ENCODE measurements at regions not wholly inside any gene's neighbourhood (a gene's known extent, or its start where the extent isn't known, plus 50 kb on each side); places are given as distances from the start of the nearest gene placed in this dataset.

DNA sequence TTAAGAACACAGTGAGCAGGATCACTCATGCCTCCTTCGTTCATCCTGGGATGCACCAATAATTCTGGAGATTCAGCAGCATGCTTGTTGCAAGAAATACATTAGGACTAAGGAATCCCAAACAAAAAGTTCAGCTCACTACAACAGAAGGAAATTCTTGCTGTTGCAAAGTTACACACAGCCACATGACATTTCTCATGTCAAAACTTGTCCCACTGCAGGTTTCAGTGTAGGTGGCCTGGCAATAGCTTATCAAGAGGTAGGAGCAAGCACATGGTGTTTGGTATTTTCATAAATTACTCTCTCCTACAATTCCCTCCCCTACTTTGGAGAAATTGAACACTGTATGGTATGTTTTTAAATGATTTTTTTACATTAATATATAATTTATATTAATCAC lies 399.6 kb upstream of the EPHA3 start:
- TF ChIP-seq, protein P1, sequence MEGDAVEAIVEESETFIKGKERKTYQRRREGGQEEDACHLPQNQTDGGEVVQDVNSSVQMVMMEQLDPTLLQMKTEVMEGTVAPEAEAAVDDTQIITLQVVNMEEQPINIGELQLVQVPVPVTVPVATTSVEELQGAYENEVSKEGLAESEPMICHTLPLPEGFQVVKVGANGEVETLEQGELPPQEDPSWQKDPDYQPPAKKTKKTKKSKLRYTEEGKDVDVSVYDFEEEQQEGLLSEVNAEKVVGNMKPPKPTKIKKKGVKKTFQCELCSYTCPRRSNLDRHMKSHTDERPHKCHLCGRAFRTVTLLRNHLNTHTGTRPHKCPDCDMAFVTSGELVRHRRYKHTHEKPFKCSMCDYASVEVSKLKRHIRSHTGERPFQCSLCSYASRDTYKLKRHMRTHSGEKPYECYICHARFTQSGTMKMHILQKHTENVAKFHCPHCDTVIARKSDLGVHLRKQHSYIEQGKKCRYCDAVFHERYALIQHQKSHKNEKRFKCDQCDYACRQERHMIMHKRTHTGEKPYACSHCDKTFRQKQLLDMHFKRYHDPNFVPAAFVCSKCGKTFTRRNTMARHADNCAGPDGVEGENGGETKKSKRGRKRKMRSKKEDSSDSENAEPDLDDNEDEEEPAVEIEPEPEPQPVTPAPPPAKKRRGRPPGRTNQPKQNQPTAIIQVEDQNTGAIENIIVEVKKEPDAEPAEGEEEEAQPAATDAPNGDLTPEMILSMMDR (conservative IDR thresholded peaks at IDR 0.05 in 1 of 2, IDR thresholded peaks at IDR 0.05 in 1 of 2; ENCODE audit: low read depth in 1 of 2, low read length in 2 of 2) = no peak
- TF ChIP-seq EZH2 (IDR thresholded peaks at IDR 0.05; ENCODE audit: low read length, missing control alignments) = no peak
